ENCODE measurements at regions not wholly inside any gene's neighbourhood (a gene's known extent, or its start where the extent isn't known, plus 50 kb on each side); places are given as distances from the start of the nearest gene placed in this dataset.
"Not testable (repeated sequence)": the region's sequence is repeated elsewhere in the genome, so short reads cannot be mapped to it uniquely, and the experiment has no call there.

DNA sequence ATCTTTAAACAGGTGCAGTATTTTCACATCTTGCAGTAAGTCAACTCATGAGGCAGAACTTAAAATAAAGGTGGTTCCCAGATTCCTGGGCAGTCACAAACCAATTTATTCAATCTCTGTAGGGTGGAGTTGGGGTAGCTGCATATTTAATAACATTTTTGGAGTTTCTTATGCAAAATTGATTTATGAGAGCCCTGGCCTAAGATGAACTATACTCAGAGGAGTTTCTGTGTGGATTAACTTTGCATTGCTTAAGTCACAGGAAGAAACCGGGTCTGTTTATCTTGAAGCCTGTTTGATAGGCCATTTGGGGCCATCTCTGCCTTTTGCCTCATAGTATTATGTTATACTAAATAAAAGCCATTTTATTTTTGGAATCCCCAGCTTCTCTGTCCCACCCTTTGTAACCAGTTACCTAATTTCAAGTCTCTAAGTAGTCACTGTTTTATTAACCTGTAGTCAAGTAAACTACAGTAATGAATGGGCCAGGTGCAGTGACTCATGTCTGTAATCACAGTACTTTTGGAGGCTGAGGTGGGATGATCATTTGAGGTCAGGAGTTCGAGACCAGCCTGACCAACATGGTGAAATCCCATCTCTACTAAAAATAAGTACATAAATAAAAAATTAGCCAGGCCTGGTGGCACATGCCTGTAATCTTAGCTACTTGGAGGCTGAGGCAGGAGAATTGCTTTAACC, 104.4 kb upstream of the FAM3C start:
- H3K27me3 ChIP-seq = no peaks in the 10 kb centered on the region
- H3K4me1 ChIP-seq = no peaks in the 10 kb centered on the region
- H3K4me3 ChIP-seq = no peak overlapping the region
- H3K9me3 ChIP-seq = peaks cover 0 to 24% (median 10%) of the 10 kb centered on the region in 4 donors
- 60 to 75% (median 68%) methylated on average over 2 of the region's 2 CpGs for WGBS, 5 donors
- TF ChIP-seq, protein P1, sequence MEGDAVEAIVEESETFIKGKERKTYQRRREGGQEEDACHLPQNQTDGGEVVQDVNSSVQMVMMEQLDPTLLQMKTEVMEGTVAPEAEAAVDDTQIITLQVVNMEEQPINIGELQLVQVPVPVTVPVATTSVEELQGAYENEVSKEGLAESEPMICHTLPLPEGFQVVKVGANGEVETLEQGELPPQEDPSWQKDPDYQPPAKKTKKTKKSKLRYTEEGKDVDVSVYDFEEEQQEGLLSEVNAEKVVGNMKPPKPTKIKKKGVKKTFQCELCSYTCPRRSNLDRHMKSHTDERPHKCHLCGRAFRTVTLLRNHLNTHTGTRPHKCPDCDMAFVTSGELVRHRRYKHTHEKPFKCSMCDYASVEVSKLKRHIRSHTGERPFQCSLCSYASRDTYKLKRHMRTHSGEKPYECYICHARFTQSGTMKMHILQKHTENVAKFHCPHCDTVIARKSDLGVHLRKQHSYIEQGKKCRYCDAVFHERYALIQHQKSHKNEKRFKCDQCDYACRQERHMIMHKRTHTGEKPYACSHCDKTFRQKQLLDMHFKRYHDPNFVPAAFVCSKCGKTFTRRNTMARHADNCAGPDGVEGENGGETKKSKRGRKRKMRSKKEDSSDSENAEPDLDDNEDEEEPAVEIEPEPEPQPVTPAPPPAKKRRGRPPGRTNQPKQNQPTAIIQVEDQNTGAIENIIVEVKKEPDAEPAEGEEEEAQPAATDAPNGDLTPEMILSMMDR (IDR thresholded peaks at IDR 0.05) = no peak
- no peak for TF ChIP-seq POLR2A (IDR thresholded peaks at IDR 0.05)
- no peak for TF ChIP-seq POLR2AphosphoS5 (IDR thresholded peaks at IDR 0.05)
- no peak for TF ChIP-seq EP300 (IDR thresholded peaks at IDR 0.05)
- H3K36me3 ChIP-seq = no peaks in the 10 kb centered on the region
- no peak for DNase-seq
- intact Hi-C loops (cut with DNase I; ENCODE audit: low total_unique reads) = no loop called here
- H3K27ac ChIP-seq = no peak overlapping the region

DNA sequence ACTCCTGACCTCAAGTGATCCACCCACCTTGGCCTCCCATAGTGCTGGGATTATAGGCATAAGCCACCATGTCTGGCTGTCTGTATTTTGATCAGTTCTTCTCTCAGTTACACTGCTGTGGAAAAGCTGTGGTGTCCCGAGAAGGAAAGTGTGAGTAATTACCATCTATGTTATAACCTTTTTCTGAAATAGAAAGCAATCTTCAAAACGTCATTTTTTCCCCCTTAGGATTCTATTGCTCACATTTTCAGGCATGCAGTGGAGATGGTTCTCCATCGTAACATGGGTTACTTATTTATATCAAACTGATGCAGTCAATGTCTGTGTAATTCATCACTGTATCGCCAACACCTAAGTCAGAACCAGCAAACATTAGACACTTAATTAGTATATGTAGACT, 103.5 kb upstream of the FAM3C start:
- no peak overlapping the region for H3K27ac ChIP-seq
- H3K4me3 ChIP-seq = no peak overlapping the region
- 77 to 87% (median 81%) methylated on average over 4 of the region's 4 CpGs for WGBS, 5 donors
- H3K9me3 ChIP-seq = peaks cover 0 to 15% (median 3%) of the 10 kb centered on the region in 4 donors
- intact Hi-C loops (cut with DNase I; ENCODE audit: low total_unique reads) = no loop called here
- no peaks in the 10 kb centered on the region for H3K36me3 ChIP-seq
- H3K4me1 ChIP-seq = no peaks in the 10 kb centered on the region
- no peak for TF ChIP-seq POLR2A (IDR thresholded peaks at IDR 0.05)
- no peak for DNase-seq
- H3K27me3 ChIP-seq = no peaks in the 10 kb centered on the region

DNA sequence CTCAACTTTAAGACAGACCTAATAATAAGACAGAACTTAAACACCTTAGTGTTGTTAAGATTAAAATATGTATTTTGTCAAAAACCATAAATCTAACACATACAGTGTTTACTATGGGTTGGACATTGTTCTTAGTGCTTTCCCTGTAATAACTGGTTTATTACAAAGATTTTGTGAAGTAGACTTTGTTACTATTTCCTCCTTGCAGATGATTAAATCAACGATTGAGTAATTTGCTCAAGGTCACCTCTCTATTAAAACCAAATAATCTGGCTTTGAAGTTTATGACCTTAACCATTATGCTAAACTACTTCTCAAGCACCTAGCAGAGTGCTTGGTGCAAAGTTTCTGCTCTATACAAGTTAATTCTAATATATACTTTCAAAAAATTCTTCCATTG, 102.7 kb upstream of the FAM3C start:
- intact Hi-C loops (cut with DNase I; ENCODE audit: low total_unique reads) = no loop called here
- H3K27ac ChIP-seq = no peak overlapping the region
- no peak overlapping the region for H3K4me3 ChIP-seq
- no peaks in the 10 kb centered on the region for H3K27me3 ChIP-seq
- TF ChIP-seq, protein P1 (IDR thresholded peaks at IDR 0.05) = no peak
- TF ChIP-seq POLR2AphosphoS5 (IDR thresholded peaks at IDR 0.05) (no peak), EP300 (IDR thresholded peaks at IDR 0.05) (no peak), POLR2A (IDR thresholded peaks at IDR 0.05) (no peak)
- H3K36me3 ChIP-seq = no peaks in the 10 kb centered on the region
- 17 to 50% (median 38%) methylated on average over 1 of the region's 1 CpG for WGBS, 5 donors
- peaks cover 0 to 10% (median 3%) of the 10 kb centered on the region in 4 donors for H3K9me3 ChIP-seq
- no peak for DNase-seq
- H3K4me1 ChIP-seq = no peaks in the 10 kb centered on the region

DNA sequence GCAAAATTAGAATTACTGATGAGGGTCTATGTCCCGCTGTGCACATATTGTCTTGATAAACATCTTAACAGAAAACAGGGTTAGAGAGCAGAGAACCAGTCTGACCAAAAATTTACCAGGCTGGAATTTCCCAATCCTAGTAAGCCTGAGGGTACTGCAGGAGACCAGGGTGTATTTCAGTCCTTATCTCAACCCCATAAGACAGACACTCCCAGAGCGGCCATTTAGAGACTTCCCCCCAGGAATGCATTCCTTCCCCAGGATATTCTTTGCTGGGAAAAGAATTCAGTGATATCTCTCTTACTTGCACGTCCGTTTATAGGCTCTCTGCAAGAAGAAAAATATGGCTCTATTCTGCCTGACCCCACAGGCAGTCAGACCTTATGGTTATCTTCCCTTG, 101.4 kb upstream of the FAM3C start:
- DNase-seq; H3K27ac ChIP-seq; intact Hi-C loops (cut with DNase I; ENCODE audit: low total_unique reads); H3K36me3 ChIP-seq; H3K4me1 ChIP-seq; H3K9me3 ChIP-seq; H3K27me3 ChIP-seq; H3K4me3 ChIP-seq: not testable (repeated sequence)
- 92 to 98% (median 95%) methylated on average over 4 of the region's 4 CpGs for WGBS, 5 donors

DNA sequence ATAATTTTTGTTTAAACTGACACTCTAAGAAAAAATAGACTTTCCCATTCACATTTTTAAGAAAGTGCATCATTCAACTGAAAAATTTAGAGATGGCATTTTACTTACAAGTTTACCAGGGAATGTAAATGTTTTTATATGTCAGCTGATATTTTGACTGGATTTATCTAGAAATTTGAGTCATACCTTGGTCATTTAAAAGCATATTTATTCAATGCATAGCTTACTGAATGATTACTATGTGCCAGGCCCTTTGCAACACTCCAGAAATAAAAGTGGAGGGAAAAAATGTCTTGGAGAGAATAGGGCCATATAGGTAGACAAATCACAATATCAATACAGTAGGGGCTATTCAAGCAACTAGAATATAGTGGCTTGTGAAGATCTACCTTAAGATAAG, 98.4 kb upstream of the FAM3C start:
- TF ChIP-seq POLR2A (IDR thresholded peaks at IDR 0.05) (no peak), POLR2AphosphoS5 (IDR thresholded peaks at IDR 0.05) (no peak), EP300 (IDR thresholded peaks at IDR 0.05) (no peak)
- Histone ChIP-seq H3K27ac (no peak overlapping the region), H3K4me1 (no peaks in the 10 kb centered on the region), H3K4me3 (no peak overlapping the region), H3K36me3 (no peaks in the 10 kb centered on the region), H3K9me3 (peaks cover 0 to 10% (median 3%) of the 10 kb centered on the region in 4 donors), H3K27me3 (no peaks in the 10 kb centered on the region)
- DNase-seq = no peak
- intact Hi-C loops (cut with DNase I; ENCODE audit: low total_unique reads) = no loop called here

DNA sequence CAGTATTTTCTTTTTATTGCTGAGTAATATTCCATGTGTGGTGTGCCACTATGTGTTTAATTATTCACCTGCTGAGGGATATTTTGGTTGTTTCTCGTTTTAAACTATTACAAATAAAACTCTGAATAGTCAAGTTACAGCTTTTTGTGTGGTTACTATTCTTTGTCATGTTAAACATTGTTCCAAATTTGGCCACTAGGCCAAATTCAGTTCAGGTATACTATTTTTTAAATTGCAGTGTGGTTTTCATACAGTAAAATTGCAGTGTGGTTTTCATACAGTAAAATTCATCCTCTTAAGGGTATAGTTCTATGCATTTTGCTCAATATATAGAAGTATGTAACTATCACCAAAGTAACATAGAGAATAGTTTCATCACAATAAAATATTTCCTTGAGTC, 97.4 kb upstream of the FAM3C start:
- Histone ChIP-seq H3K4me3 (no peak overlapping the region), H3K27me3 (no peaks in the 10 kb centered on the region), H3K36me3 (no peaks in the 10 kb centered on the region), H3K27ac (no peak overlapping the region), H3K9me3 (peaks cover 0 to 10% (median 3%) of the 10 kb centered on the region in 4 donors), H3K4me1 (no peaks in the 10 kb centered on the region)
- 47 to 67% (median 51%) methylated on average over 1 of the region's 1 CpG for WGBS, 5 donors
- no peak for DNase-seq
- intact Hi-C loops (cut with DNase I; ENCODE audit: low total_unique reads) = no loop called here
- TF ChIP-seq EP300 (IDR thresholded peaks at IDR 0.05) (no peak), POLR2AphosphoS5 (IDR thresholded peaks at IDR 0.05) (no peak), POLR2A (IDR thresholded peaks at IDR 0.05) (no peak)
- TF ChIP-seq, protein P1 (IDR thresholded peaks at IDR 0.05) = no peak

Data from stomach (tissue), 8 donors.